DMS114 treated with DMSO at 0.1 percent for 48 hours (cell line): ENCODE measurements at regions not wholly inside any gene's neighbourhood (a gene's known extent, or its start where the extent isn't known, plus 50 kb on each side); places are given as distances from the start of the nearest gene placed in this dataset.
"Not testable (repeated sequence)": the region's sequence is repeated elsewhere in the genome, so short reads cannot be mapped to it uniquely, and the experiment has no call there.

Experiments used
- DNase-seq: peaks from one replicate; lab custom pipeline; 2025; ENCODE audit not compliant: unreplicated experiment; lab: John Stamatoyannopoulos, UW

- DNase-seq: no peak
Observed at GRCh38 chr5:105882956-105883481, 1787.7 kb downstream of the EFNA5 start.

- no peak for DNase-seq
Observed at GRCh38 chr5:105878402-105878801, 1792.3 kb downstream of the EFNA5 start.

DNA sequence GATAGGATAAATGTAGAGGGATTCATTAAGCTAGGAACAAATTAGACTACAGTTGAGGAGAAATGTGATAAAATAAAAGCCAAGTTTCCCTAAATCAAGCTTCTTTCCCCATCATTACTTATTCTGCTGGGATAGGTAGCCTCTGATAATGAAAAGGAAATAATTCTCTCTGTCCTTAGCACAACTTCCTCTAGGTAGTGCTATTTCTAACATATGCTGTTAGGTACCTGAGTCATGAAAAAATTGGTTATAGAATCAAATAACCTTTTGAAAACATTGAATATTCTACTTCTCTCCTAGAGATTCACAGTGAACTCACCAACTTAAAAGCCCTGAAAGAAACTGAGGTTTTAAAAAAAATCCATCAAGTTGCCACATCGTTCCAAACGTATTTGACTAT, 1793.1 kb downstream of the EFNA5 start:
- DNase-seq: no peak

- no peak for DNase-seq
Observed at GRCh38 chr5:105874316-105874715, 1796.4 kb downstream of the EFNA5 start.

DNA sequence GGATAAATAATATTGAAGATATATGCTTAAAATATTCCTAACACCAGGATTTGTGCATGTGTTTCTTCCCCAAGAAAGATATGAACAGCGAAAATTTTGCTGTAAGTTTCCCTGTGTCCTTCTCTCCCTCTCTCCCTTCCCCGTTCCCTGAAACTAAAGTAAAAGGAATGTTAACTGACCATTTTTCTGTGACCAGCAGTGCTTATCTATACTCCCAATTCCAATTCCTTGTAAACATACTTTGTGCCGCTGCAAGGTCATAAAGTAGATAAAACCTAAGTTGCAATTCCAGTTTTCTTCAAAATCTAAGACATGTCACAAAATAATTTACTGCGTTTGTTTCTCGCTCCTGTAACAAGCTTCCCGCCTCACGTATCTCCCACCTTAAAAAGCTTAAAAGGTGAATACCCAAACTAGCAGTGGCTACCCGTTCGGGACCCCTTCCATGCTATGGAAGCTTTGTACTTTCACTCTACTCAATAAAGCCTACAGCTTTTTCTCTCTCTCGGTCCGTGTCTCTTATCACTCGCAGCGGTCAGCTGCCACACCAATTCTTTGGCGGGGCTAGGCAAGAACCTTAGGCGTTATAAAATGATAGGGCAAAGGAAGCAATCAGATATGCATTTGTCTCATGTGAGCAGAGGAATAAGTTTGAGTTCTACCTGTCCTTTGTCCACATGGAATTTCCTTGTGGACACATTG, 1798.0 kb downstream of the EFNA5 start:
- DNase-seq: no peak

- no peak for DNase-seq
Observed at GRCh38 chr5:105868038-105868780, 1802.5 kb downstream of the EFNA5 start.

DNA sequence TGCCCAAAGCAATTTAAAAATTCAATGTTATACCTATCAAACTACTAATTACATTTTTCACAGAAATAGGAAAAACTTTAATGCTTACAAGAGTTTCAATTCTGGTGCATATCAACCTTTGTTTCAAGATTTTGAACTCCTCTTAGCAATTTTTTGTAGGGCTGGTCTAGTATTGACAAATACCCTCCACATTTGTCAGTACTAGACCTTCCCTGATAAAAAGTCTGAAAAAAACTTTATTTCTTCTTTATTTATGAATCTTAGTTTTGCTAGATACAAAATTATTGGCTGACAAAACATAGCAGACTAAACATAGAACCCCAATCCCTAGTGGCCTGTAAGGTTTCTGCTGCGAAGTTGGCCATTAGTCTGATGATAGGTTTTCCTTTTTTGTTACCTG, 1804.9 kb downstream of the EFNA5 start:
- no peak for DNase-seq

GRCh38 chr5:105859350-105859749, 1811.4 kb downstream of the EFNA5 start:
- DNase-seq: not testable (repeated sequence)

DNA sequence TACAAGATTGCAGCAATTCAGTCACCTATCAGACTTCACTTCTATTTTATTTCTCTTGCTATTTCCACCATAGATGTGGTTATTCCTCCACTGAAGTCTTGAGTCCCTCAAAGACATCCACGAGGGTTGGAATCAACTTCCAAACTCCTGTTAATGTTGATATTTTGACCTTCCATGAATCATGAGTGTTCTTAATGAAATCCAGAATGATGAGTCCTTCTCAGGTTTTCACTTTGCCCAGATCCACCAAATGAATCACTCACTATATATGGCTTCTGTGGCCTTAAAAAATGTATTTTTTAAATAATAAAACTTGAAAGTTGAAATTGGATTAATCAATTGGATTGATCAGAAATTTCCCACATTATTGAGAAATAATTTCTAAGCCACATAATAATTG, 1821.0 kb downstream of the EFNA5 start:
- no peak for DNase-seq

- DNase-seq: no peak
Observed at GRCh38 chr5:105840800-105841199, 1829.9 kb downstream of the EFNA5 start.

DNA sequence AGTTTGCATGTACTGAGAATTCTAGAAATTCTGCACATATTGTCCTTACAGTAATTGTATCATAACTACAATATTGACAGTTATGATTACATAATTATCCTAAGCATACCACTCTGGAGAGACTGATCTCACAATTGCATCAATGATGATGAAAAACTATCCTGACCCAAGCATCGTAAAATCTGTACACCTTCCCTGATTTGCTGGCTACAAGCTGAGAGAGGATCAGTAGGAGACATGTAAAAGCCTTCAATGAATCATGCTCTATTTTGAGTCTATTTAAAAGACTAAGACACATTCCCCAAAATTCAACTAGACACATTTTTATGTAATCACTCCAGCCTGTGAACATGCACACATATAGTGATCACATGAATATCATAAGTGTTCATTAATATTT, 1833.8 kb downstream of the EFNA5 start:
- DNase-seq: no peak

DNA sequence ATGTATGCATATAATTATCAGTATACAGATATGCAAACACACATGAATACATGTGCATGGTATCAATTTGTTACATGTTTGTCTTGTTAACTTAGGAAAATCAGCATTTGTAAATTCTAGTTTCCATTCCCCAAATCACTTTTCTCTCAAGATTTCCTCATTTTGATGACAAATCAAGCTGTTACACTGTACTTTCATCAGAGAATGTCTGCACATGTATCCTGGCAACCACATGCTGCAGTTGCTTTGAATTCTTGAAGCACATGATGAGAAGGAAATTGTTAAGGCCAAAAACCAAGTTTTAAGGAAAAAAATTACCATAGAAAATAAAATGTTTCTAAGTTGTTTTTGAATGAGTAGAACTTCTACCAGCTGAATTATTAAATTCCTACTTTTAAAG, 1834.5 kb downstream of the EFNA5 start:
- DNase-seq: no peak

GRCh38 chr5:105828821-105829220, 1841.9 kb downstream of the EFNA5 start:
- no peak for DNase-seq

DNA sequence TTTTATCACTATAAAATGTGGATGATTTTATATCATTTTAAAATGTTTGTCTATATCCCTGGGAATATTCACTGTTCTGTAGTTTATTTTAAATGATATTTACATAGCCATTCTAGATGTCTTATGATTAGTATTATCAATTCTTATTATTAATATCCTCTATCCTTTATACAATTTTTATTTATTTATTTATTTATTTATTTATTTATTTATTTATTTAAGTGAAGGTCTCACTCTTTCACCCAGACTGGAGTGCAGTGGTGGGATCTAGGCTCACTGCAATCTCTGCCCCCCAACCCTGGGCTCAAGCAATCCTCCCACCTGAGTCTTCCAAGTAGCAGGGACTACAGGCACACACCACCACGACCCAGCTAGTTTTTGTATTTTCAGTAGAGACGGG, 1848.9 kb downstream of the EFNA5 start:
- no peak for DNase-seq

- DNase-seq: no peak
Observed at GRCh38 chr5:105817914-105818313, 1852.8 kb downstream of the EFNA5 start.

DNA sequence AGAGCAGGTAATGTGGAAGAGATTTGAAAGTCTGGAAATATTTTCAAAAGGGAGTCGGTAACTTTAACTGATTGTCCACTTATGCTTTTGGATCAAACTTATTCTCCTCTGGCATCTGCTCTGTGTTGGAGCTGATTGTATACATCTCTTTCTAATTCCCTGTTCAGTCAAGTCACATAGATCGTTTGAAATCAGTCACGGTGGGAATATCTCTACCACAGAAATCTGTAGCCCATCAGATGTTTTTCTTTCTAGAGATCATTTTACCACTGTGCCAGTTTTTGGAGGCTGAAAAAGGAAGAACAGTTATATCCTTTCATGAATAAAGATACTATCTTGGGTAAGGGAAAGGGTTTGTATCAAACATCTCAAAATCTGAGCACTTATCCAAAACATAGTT, 1853.3 kb downstream of the EFNA5 start:
- no peak for DNase-seq

GRCh38 chr5:105816961-105817360, 1853.8 kb downstream of the EFNA5 start:
- no peak for DNase-seq

GRCh38 chr5:105812304-105812703, 1858.4 kb downstream of the EFNA5 start:
- DNase-seq: no peak

GRCh38 chr5:105807951-105808350, 1862.8 kb downstream of the EFNA5 start:
- no peak for DNase-seq

- DNase-seq: no peak
Observed at GRCh38 chr5:105807290-105807689, 1863.4 kb downstream of the EFNA5 start.

DNA sequence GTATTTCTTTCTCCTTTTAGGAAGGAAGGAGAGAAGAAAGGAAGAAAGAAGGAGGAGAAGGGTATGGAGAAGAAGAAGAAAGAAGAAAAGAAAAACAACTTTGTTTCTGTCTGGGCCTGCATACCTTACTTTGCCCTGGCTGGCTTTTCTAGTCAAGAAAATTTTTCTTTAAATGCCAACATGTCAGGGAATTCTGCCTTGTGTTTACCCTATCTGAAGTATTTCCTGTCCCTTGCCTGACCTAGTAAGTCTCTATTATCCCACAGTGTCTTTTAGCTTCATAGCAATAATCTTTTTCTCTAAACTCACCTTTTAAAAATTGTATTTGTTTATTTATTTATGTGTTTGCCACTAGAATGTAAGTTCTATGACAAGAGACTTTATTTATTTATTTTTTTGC, 1864.1 kb downstream of the EFNA5 start:
- no peak for DNase-seq

DNA sequence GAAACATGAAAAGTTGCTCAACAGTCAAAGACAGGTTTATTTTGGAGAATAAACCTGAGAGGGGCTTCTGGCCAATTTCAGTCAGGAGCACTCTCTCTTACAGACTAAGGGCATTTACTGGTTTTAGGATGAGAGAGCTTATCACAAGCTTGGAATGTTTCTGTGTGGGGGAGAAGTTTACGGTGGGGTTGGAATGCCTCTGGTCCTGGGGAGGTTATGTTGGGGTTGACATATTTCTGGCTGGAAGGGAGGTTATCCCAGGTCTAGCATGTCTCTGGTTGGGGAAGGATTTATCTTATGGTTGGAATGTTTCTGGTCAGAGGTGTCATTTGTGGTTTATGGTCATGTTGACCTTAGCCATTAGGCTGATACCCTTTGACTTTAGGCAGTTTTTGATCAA, 1867.3 kb downstream of the EFNA5 start:
- no peak for DNase-seq
